Forelimb muscle (tissue), 1 donor: ENCODE measurements at regions not wholly inside any gene's neighbourhood (a gene's known extent, or its start where the extent isn't known, plus 50 kb on each side); places are given as distances from the start of the nearest gene placed in this dataset.

Experiments used
- DNase-seq: peaks from one replicate; pipeline ENCODE4 v3.0.0-alpha.2; 2013; ENCODE audit warnings: low read depth

DNA sequence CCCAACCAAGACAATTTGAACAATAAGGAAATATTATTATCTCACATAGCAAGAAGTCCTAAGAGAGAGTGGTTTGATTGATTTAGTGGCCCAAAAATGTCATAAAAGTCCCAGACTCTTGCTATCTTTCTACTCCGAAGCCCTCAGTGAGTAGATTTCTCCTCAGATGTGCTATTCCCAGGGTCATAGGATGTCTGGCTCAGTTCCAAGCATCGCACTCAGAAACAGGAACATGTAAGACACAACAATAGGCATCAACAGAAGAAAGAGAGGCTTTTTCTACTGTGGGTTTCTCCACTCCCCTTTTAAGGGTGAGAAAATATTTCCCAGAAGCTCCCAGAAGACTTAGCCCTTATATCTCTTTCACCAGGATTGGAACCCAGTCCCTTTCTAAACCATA is 188.1 kb upstream of the CDKN3 start:
- no peak for DNase-seq

DNA sequence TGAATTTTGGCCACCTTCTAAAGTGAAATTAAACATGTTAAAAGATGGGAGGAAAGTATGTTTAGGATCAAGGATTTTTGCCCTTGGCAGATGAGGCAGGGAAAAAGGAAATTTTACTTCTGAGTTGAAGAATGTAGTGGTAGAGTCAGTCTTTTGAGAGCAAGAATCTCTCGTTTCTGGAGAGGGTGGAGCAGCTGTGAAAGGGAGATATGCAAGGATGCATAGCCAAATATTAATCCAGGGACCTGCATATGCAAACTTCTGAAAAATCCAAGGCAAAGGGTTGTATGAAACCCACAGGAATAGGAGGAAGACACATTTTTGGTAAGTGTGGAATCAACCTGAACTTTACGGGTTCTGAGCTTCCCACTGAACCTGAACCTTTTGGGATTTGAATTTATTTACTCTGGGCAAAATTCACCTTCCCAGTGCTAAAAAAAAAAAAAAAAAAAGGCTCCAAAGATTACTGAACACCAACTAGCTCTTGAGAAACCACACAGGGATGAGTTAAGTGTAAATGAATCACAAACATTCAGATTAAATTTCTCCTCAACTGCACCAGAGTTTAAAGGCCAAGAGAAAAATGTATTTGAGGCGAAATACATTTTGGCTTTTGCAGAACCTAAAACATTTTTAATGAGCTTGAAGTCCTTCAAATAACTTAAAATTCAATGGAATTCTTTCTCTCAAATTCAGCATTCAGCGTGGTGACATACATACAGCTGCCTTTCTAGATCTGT is 187.1 kb upstream of the CDKN3 start:
- DNase-seq, result no peak

DNA sequence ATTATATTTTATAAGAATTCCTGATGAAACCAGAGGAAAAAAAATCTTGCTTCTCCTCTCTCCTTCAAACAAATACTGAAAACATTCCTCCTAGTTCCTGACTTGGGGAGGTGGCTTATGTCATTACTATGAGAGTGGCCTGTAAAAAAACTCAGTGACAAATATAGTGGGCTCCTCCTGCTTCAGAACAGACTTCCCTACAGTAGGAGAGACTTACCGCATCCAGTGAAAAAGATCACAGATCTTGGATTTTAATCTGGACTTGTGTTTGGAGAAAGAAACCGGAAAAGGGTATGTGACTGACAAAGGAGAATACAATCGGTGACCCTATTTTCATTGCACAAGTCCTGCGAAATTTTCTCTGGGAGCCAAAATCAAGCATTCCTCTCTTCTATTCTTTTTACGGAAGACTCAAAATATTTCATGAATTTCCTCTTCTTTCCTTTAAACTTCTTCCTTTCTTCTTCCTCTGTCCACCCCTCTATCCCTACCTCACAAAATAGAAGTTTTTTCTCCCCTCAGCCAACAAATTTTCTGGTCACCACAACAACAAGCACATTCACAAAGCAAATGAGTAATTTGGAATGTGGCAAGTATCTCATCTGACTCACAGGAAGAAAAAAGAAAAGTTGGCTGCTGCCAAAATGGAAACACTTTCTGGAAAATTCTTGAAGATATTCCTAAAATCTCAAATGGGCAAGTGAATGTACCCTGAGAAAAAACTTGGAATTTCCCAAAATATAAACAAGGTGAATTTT is 185.1 kb upstream of the CDKN3 start:
- no peak for DNase-seq

DNA sequence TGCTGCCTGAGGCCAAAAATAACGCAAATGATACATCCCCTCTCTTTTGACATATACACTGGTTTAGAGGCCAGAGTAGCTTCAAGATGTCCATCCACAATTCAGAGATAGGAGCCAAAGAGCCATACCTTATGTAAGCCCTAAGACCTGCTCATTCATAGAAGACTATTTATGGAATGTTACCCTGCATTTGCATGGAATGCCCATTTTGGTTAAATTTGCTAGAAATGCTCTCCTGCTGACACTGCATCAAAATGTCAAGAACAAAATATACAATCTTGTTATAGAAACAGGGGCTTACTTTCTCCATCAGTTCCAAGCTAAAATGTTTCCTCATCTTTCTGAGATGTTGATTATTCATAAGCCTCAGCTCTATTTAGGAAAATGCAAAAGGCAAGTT is 183.3 kb upstream of the CDKN3 start:
- DNase-seq, result no peak

DNA sequence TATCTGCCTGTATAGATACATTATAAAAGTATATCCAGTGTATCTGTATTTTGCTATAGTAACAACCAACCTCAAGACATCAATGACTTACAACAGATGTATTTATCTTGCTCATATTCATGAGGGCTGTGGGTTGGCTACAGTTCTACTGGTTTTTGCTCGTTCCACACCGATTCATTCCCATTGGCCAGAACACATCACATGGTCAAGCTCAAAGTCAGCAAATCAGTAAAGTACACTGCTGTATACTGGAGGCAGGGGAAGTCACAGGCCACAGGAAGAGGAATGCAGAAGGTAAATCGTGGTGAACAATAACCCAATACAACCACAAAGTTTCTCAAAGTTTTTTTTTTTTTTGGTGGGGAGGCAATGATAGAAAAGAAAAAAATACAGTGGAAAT is 180.0 kb upstream of the CDKN3 start:
- no peak for DNase-seq

DNA sequence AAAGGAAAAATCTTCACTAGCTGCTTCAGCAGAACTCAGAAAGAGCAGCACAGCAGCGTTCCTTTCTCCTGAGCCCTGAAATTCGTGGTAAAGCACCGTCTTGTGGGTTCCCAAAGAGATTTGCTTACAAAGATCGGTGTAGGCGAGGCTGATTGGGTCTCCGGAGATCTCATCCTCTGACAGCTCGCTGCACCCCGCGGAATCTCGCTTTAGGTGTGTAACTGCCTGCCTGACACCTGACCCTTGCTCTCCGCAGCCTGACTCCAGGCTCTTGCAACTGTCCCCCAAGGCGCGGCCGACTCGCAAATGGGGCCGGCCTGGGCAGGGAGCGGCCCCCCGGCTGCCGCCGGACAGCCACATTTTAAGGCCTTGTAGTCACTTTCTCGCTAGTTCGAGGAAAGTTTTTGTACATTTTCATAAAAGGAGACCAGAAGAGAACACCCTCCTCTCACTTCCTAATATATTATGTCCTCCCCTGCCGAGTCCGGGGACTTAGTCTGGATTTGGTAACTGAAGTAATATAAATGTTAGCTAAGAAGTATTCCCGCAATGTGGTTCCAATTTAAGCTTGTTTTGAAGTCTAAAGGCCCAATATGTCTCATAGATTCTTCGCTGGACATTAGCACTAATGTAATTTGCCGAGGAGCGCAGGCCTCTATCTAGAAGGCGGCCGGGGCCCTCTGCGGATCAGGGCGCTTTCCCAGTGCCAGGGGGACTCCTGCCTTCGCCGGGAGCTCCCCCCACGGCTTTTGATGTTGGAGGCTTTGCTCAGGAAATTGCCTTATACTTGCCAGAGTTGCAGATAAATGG is 177.3 kb upstream of the CDKN3 start:
- no peak for DNase-seq

DNA sequence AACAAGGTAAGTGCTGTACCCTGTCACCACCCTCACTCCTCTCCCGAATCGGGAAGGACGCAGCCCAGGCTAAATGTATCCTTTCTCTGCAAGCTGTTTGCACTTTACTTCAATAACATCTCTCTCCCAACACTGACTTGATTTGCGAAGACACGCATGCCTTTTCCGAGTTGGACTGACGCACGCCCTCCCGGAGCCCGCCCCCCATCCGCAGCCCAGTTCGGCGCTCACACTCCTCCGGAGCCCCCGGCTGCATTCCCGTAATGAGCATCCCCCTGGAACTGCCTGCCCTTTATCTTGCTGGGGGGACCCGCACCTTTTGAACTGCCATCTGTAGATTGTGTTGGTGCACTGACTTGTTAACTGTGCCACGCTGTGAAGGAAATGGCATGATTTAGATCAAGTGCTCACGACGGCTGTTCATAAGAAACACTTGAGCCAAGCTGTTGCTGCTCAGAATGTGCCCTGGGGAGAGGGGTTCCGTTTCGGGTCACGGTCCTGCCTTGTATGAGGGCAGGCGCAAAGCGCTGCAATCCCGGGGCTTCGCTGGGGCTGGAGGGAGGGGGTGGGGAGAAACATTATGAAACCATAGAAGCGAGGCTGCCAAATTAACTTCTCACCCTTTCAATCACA is 176.6 kb upstream of the CDKN3 start:
- no peak for DNase-seq

DNA sequence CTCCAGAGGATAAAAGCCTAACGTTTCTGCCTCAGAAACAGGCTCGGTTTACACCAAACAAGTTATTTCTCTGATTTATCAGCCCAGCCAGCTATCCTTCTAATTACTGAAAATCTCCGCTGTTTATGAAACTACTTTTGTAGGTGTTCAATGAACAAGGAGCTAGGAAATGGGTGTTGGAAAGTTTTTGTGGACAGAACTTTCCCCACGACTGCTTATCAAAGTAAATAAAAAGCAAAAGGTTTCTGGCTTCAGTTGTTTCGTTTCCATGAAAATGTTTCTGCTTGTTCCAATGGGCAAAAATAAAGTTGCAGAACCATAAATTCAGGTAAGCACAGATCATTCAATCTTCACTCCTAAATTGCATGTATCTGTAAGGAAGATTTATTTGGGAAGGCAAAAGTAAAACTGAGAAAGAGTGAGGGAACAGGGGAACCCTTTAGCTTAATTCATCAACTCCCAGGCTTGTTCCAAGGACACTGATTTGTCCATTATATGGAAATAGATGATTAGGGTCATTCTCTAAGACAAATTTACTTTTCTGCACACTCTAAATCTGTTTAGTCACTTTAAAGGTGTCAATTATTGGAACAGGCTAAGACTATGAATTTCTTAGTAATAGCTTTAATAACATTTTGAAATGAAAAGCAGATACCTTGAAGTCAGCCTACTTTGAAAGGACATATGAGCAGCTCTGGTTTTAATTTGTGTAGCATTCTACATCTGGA is 175.9 kb upstream of the CDKN3 start:
- DNase-seq, result no peak

DNA sequence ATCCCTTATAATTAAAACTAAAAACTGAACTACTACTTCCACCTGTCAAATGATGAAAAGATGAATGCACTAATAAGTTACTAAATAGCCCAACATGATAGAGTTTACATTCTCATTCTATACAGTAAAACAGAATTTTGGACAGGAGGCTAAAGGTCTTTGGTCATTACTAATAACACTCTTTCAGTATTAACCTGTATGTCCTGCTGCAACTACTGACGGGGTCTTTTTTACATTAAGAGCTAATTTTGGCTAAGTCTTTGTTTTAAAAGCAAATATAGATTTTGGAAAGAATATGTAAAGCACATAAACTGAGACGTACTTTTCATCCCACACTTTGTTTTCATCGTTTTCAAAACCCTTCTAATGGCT is 175.4 kb upstream of the CDKN3 start:
- no peak for DNase-seq

DNA sequence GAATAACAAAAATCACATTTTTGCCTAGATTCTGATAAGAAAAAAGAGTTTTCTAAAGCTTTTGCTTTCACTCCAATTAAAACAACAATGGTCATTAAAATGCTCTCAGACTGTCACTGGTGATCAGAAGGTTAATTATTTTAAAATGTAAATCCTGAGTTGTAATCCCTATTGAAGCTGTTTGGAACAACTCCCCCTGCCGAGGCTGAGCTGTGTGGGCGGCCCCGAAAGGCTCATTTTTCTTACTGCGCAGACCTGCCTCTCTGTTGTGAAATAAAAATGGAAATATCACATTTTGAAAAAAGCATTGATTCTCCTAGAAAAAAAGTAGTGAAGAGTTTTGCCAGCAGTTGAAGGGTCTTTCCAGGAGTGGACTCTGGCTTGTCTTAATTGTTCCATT is 174.8 kb upstream of the CDKN3 start:
- no peak for DNase-seq

DNA sequence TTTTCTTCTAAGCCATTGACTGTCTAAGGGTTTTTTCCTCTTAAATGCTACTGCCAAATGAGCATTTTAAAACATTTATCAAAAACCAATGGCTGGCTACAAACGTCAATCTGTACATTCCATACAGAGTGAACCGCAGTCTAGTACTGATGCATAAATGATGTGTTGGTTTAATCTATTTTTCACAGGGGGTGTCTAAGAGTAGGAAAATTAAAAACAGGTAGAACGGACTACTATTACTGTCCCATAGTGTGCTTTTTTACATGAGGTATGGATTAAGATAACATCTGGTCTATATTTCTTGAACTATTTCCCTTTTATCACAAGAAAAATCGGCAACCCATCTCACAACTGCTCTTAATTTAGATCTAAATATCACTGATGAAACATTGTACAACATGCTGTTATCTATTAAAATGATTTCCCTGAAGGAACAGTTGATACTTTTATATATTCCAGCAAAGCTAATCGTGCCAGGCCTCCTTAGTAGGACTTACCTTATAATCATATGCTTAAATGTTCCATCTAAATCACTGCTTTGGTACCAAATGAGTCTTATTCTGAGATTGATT is 172.9 kb upstream of the CDKN3 start:
- DNase-seq, result no peak

DNA sequence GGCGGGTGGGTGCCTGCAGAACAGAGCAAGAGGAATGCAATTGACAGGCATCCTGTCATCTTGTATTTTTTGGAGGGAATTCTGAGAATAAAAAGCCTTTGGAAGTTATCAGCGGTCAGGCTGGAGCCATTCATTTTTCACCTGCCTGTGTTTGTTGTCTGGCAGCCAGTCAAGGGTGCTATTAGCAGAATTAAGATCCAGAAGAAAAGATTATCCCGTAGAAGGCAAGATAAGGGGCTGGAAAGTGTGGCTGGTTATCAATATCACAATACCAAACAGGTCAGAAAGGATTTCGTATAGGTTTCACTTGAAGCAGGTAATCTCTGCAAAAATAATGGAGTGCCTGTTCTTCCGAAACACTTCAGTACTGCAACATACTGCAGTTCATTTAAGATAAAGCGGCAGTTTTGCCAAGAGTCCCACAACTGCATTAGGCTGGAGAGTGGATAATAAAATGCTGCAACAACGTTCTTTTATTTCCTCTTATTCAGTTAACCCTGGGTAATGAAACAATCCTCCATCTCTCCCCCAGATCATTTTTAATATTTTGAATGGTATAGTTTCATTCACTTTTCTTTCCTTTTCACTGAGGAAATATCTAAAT is 171.2 kb upstream of the CDKN3 start:
- DNase-seq, result no peak

DNA sequence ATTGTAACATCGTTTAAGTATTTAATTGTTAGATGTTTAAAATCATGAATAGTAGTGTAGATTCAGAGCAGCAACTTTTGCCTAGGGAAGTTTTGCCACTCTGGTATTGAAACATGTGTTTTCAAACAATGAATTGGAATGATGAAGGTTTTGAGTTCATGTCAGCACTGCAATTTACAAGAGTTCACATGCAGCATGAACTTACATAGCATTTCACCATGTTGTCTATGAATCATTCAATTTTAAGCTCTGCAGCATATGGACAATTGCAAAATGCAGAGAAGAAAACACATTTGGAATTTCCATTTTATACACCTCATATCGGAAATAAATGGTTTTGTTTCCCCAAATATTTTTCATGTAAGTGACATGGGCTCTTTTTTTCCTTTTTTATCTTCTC is 170.7 kb upstream of the CDKN3 start:
- no peak for DNase-seq

DNA sequence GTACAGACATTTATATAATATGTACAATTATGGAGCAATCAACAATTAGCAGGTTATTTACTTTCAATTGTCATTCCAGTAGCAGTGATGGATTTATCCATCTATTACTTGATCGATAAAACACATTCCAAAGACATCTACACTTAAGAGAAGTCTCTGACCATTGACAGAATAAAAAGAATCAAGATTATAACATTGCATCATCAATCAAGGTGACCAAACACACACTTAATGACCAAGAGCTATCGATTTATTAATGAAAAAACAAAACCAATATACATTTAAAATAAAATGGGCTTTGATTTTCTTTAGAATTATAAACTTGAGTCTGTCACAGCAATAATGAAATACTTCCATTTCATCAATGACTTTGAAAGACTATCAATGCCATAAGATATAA is 170.2 kb upstream of the CDKN3 start:
- DNase-seq, result no peak

DNA sequence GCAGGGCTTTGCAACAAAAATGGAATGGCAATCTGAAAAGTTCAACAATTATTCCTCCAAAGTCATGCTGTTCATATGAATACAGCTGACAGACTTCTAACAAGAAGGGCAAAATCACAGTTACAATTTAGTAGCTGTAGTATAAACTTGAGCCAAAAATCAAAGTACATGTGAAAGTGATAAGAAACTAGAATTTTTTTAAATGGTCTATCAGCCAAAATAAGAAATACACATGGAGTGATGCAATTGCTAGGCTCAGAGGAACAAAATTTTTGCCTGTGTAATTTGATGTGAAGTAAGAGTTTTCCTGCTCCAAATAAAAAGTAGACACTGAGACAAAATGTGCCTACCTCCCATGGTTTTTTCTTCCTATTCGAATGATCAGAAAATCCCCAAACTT is 167.7 kb upstream of the CDKN3 start:
- DNase-seq, result no peak

DNA sequence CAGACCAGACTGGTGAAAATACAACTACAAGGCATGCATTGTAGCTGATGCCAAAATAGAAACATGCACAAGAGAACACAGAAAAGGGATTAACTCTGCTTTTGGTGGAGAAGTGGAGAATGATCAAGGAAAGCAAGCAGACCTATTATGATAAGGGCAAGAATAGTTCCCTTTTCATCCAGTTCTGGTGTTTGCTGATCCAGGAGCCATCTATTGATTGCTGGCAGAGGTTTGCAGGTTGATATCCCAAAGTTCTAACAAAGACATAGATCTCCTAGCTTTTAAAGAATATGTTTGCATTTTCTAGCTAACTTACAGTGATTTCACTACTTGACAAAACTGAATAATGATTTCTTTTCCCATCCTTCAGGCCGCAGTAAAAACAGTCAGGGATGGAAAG is 166.2 kb upstream of the CDKN3 start:
- no peak for DNase-seq

DNA sequence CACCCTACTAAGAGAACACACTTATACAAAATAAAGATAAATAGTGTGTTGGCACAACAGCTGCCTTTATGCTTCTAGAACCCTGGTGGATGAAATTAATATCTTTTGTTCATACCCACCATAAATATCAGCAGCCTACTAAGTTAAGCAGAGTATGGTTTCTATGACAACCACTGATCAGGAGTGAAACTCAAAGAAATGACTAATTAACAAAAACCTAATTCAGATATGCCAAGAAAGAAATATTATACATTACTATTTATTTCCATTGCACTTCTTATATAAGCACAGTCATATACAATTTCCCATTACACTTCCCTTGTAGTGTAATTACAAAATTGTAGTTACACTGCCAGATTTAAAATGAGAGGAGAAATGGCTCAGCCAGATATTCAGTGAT is 164.1 kb upstream of the CDKN3 start:
- DNase-seq, result no peak

DNA sequence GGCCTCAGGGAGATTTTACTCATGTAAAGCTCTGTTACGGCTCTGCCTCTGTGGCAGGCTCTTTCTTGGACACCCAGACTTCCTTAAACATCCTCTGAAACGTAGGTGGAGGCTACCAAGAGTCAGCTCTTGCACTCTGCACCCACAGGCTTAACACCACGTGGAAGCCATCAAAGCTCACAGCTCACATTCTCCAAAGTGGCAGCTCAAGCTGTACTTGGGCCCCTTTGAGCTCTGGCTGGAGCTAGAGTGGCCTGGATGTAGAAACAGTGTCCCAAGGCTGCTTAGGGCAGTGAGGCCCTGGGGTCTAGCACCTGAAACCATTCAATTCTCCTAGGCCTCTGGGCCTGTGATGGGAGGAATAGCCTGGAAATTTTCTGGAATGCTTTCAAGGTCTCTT is 155.3 kb upstream of the CDKN3 start:
- DNase-seq, result no peak

DNA sequence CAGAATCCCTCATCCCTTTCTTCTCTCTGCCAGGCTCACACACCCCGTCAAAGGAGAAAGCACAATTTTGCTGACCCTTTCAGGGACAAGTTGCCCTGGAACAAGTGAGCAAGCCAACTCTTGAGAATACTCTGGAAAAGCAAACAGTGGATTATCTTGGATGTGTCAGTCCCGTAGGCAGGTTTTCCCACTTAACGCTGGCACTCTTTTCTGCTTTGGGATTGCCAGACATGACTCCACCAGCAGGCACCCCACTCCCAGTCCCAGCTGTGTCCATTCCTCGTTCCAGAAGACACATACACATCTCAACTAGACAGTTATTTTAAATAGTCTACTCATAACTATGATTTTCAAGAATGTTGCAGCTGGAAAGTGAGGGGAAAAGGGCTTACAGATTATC is 145.5 kb upstream of the CDKN3 start:
- DNase-seq, result no peak

DNA sequence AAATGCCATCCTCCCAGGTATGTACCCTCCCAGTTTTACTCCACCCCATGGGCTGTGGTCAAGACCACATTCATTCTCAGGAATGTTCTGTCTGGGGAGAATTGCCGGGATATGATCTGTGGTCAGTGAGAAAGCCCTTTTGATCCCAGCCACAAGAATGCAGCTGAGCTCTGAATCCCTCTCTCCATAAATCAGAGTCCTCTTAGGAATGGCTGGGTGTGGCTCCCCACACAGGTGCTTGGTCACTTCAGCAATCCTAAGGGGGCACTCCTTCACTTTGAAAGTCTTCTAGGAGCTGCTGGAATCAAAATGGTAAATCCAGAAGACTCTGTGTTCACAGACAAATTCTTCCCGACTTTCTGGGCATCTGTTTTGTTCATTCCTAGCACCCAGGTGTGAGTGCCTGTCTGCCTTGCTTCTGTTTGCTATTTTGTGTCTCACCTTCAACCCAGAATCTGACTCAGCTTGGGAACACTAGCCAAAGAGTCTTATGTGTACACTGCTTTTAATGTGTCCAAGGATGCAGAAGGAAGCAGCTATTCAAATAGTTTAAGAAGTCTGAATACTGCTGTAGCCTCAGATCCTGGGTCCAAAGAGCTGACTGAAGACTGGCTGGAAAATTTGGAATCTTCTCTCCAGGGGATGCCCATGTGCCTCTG is 144.6 kb upstream of the CDKN3 start:
- DNase-seq, result no peak
